HG03457 (cell line): ENCODE measurements at regions not wholly inside any gene's neighbourhood (a gene's known extent, or its start where the extent isn't known, plus 50 kb on each side); places are given as distances from the start of the nearest gene placed in this dataset.

Experiments used
- ATAC-seq: cut with Tn5 transposase; IDR thresholded peaks from one replicate; pipeline ENCODE4 v1.9.1; 2021; ENCODE audit warnings: moderate number of reproducible peaks; ENCODE audit not compliant: unreplicated experiment

- ATAC-seq, result no peak
These were observed 77.9 kb upstream of the ID4 start for GRCh38 chr6:19759117-19759880.

- ATAC-seq, result no peak
These were observed 76.0 kb upstream of the ID4 start for GRCh38 chr6:19761121-19761520.

DNA sequence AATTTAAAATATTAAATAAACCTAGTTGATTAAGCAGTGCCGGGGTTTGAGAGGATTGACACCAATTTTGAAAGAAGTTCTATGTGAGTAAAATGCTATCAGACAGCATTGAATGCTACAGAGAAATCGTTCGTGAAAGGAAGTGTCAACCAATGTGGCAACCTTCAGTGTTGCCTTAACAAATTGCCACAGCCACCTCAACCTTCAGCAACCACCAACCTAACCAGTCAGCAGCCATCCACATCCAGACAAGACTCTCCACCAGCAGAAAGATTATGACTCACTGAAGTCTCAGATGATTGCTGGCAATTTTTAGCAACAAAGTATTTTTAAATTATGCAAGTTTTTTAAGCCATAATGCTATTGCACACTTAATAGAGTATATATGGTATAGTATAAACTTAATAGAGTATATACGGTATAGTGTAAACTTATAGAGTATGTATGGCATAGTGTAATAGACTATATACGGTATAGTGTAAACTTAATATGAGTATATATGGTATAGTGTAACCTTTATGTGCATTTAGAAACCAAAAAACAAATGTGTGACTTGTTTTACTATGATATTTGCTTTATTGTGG, 65.3 kb upstream of the ID4 start:
- ATAC-seq, result no peak

DNA sequence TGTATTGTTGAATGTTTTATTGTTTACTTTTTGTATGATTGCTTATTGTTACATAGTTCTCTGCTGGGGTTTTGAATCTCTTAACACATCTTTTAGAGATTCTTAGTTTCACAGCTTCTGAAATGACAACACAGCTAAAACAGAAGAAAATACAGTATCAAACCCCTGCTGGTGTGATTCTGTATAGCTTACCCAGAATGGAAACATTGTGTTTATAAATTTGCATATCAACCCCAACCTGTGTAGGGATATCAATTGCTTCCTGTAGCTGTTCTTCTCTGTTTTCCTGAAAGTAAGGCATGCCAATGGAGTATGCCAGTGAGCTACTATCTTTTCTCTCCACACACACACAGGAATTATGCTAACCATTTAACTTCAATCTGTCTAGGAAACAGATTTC, 64.3 kb upstream of the ID4 start:
- no peak for ATAC-seq

- ATAC-seq, result no peak
These were observed 55.9 kb upstream of the ID4 start for GRCh38 chr6:19781269-19781668.

DNA sequence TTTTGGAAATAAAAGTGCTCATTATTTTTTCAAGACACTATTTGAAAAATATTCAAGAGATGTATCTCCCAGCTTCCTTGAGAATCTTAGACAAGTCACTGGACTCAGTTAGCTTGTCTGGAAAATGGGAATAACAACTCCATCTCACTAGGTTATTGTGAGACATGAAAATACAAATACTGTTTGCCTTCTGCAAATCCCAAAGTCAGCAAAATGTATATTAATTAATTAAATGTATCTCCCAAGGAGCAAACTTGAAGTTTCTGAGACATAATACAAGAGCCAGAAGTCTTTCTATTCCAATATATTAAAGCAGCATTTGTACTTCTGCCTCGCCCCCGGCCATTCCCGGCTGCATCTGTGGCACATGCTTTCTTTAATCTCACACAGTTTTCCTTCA, 54.6 kb upstream of the ID4 start:
- no peak for ATAC-seq
